ENCODE measurements at regions not wholly inside any gene's neighbourhood (a gene's known extent, or its start where the extent isn't known, plus 50 kb on each side); places are given as distances from the start of the nearest gene placed in this dataset.

DNA sequence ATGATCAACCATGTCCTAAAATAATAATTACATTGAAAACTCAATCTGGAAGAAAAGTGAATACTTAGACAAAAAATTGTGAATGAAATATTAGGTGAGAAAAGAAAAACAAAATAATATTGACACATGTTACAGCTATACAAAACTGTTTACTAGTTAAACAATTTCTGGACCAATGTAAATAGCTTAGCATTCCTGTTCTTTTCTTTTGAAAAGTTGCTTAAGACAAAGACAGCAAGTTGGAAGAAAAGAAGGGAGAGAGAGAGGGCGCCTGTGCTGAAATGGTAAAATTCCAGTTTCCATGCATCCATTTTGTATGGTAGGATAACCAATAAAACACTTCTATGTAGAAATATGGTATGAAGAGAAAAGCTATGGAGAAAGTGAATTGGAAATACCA, 94.1 kb upstream of the RFX8 start:
- no peak for TF ChIP-seq YY1 (IDR thresholded peaks at IDR 0.05; ENCODE audit: insufficient read depth, insufficient read length)
- no peak for TF ChIP-seq SUZ12 (IDR thresholded peaks at IDR 0.05; ENCODE audit: extremely low read depth, insufficient read depth, insufficient read length)
- TF ChIP-seq ZNF274 (IDR thresholded peaks at IDR 0.05; ENCODE audit: low read depth, low read length): no peak

Data from NT2/D1 (cell line).